ENCODE measurements at regions not wholly inside any gene's neighbourhood (a gene's known extent, or its start where the extent isn't known, plus 50 kb on each side); places are given as distances from the start of the nearest gene placed in this dataset.
"Not testable (repeated sequence)": the region's sequence is repeated elsewhere in the genome, so short reads cannot be mapped to it uniquely, and the experiment has no call there.

DNA sequence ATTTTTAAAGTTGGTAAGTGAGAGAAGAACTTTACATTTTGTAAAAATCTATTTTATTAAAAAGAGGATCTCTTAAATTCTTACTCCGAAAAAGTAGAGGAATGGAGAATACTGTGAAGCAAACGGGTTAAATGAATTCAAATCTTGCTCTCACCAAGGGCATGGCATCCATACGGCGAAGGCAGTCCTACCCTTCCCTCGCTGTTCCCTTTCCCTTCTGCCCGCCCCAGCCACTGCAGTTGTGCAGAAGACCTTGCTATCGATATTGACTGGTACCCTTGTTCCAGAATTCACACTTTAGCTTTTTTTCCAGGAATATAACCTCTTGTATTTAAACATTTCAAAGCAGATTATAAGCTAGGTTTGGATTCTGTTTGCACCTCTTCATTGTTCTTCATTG lies 239.5 kb downstream of the ZPLD1 start:
- FAIRE-seq (no peak), DNase-seq (ENCODE audit: insufficient read length, low spot score) (no peak)

DNA sequence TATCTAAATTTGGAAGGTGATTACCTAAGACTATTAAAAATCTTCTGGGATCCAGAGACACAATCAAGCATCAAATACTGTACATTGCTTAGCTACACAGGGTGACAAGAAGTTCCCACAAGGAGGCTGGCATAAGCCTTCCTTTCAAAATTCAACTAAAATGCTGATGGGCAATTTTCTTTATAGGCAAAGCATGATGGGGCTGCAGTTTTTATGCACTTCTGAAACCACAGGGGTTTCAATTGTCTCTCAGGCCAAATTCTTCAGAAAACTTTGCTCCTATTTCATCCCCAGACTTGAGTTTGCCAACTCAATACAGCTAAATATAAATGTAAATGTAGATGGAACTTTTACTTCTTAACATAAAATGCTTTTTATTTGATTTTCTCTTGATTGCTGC lies 241.6 kb downstream of the ZPLD1 start:
- DNase-seq (ENCODE audit: insufficient read length, low spot score) (no peak), FAIRE-seq (no peak)

DNA sequence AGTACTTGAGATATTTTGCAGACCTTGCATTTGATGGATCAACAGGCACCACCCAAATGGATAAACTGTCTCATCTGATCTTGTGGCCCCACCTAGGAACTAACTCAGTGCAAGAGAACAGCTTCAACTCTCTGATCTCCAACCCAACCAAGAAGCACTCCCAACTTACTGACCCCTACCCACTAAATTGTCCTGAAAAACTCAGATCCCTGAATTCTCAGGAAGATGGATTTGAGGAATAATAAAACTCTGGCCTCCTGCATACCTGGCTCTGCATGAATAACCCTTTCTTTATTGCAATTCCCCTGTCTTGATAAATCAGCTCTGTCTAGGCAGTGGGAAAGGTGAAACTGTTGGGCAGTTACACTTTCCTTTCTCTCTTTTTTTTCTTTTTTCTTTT lies 247.9 kb downstream of the ZPLD1 start:
- no peak for FAIRE-seq
- DNase-seq (ENCODE audit: insufficient read length, low spot score) = no peak

DNA sequence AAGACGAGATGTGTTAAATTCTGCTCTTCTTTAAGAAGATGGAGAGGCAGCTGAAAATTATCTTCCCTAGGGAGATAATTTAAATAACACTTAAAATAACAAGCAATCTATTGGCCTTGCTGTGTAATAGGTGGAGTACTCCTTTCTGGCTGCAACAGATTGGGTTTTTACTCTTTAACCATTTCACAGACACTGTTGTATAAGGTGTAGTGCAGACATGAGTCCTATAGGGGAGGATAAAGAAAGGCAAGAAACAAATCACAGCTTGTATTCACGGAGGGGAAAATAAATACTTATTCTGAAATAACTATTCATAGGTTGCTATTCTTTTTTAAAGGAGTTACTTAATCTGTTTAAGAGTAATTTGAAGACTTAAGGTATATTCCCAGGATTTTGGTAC lies 252.0 kb downstream of the ZPLD1 start:
- no peak for FAIRE-seq

DNA sequence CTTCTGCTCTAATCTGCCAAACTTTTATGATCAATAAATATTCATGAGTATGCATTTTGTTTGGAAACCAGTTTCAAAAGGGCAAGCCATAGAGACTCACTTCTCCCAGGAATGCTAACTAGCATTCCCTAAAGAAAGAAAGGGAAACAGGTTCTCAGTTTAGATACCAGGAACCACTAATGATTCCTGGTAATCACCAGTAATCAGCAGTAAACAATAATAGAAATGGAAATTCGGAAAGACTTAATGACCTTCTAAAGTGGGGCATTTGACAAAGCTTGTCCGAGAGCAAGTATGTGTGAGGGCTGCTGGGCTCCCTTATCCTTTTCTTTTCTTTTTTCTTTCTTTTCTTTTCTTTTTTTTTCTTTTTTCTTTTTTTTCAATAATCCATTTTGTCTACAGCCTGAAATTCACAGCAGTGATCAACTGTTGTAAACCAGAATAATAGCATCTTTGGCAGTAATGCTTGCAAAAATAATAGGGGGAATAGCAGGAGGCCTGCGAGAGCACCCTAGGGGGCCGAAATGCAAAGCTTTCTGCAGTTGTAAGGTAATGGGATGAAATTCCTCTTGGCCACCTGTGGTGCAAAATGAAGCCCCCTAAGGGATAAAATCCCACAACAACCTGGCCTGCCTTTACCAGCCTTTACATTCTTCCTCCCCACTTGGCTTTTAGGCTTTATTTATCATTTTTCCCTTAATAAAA lies 253.2 kb downstream of the ZPLD1 start:
- no peak for DNase-seq (ENCODE audit: insufficient read length, low spot score)
- FAIRE-seq = no peak

More for the DNA sequence above, 252.0 kb downstream of the ZPLD1 start:
- DNase-seq (ENCODE audit: insufficient read length, low spot score) = no peak

DNA sequence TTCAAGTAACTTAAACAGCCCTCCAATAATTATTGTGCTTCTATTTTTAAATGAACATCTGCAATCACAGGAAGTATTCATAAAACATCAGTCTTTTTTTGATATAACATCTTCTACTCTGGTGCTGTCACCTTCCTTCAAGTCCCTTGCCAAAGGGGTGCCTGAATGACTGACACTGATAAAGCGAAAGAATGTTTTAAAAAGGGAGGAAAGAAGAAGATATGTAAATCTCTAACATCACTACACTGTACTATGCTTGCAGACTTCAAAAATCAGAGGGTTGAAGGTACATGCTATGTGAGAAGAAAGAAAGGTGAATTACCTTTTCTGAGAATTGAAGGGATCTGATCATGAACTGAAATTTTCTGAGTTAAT lies 253.7 kb downstream of the ZPLD1 start:
- no peak for FAIRE-seq

DNA sequence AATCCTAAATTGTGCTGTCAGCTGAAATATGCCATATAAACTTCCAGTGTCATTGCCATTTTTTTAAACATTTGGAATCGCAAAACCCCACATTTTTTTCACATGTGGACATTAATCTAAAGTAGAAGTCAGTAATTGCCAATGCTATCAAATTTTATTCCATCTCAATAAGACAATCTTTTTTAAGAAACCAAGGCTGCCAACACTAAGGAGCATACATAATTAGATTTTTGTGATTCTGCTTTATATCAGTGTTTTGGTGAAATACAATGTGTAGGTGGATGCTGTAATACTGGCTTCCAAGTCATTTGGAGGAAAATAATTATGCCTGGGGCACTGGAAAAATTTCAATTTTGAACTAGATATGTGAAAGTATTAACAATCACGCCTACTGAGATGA lies 256.7 kb downstream of the ZPLD1 start:
- no peak for FAIRE-seq
- DNase-seq (ENCODE audit: insufficient read length, low spot score) = no peak

More for the DNA sequence above, 253.7 kb downstream of the ZPLD1 start:
- DNase-seq (ENCODE audit: insufficient read length, low spot score) = no peak

DNA sequence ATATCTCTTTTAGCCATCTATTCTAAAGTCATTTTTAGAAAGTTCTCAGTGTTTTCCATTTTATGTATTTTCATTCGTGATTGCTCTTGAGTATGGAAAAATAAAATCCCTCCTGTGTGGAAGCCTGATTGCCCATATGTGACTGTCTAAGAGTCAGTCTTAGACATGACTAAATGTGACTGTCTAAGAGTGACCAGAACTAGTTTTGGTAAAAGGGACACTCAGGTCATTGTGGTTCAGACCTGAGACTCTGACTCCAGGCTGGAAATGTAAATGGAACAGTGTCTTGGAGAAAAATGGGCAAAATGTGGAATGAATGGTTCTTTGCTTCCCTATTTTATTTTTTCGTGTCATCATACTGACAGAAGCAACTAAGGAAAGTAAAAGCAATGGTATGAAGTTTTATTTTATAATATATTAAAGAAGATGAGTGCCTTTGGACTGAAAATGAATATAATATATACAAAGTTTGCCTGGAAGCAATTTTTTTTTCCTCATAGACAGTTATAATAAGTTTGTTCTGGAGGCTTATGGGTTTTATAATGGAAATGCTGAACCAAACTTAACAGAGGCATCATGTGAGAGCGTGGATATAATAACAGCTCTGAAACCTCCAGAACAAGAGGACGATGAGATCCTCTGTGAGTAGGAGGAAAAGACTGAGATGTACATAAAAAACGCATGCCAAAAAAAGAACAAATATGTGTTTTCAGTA lies 264.4 kb downstream of the ZPLD1 start:
- FAIRE-seq = no peak

DNA sequence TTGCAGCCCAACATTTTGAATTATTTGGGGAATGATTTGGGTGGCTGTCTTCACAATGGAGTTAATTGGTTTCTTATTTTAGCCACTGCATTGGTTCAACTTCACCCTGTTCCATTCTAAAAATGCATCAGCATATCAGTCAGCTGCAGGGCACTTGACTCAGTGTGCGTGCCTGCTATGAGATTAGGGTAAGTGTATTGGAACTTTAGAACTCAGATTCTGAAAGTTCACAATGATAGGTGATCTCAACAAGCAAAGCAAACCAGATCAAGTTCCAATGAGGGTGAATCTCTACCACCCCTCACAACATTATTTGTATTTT lies 265.0 kb downstream of the ZPLD1 start:
- DNase-seq (ENCODE audit: insufficient read length, low spot score) = no peak
- no peak for FAIRE-seq

More for the DNA sequence above, 264.4 kb downstream of the ZPLD1 start:
- no peak for DNase-seq (ENCODE audit: insufficient read length, low spot score)

DNA sequence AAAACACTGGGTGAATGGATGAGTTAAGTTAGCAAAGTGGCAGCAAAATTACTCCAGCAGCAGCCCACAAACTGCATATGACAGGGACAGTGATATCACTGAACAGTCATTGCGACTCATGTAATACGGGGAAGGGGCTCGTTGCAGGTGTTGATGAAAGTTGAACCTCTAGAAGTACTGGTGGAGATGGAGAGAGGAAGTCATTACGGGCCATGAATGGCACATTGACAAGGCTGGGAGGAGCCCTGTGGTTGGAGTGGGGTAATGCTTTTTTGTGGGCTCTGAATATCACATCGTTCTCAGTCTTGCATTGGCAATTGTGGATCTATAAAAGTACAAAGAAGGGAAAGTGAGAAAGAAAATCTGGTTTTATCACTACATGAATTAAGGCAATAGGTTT lies 278.1 kb downstream of the ZPLD1 start:
- FAIRE-seq = no peak
- DNase-seq (ENCODE audit: insufficient read length, low spot score) = no peak

DNA sequence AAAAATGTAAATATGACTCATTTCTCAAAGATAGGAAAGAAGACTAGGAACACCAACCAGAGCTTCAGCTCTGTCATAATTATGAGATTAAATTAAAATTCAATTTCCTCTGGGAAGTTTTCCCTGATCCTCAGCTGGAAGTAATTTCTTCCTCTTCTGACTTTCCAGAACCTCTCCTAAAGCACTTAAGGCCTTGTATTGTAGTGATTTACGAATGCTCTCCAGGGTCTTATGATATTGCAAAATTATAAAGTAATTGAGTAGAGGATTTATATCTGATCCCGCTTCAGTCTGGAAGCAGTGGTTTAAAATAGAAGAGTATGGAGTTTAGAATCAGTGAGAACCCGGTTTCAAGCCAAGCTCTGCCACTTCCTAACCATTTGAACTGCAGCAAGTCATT lies 279.8 kb downstream of the ZPLD1 start:
- DNase-seq (ENCODE audit: insufficient read length, low spot score) (no peak), FAIRE-seq (no peak)

DNA sequence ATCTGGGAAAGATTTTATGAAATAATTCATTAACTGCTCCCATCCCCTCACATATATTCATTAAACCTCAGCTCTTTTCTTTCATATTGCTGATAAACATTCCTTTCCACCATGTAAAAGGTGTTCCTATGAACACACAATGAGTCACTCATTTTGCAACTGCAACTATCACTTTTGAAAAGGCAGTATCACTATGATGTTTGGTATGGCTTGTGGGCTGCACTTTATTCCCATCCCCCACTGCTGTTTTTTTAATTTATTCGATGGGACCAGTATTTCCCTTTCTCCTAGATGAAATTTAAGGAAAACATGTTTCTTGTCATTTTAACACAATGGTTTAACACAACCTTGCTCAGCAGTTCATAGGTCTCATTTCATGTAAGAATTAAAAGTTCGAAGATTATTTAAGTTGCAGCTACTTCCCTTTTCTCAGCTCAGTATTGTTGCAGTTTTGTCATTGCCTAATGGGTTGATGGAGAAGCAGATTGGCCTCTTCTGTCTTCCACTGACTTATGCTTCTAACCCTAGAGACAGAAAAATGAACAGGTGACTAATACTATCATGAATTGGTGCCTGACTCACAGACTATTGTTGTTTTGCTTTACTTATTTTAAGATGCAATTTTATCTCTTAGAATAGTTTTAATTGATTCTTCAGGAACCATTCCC lies 280.3 kb downstream of the ZPLD1 start:
- DNase-seq (ENCODE audit: insufficient read length, low spot score) (peak; percentile 3), FAIRE-seq (peak; percentile 86)

DNA sequence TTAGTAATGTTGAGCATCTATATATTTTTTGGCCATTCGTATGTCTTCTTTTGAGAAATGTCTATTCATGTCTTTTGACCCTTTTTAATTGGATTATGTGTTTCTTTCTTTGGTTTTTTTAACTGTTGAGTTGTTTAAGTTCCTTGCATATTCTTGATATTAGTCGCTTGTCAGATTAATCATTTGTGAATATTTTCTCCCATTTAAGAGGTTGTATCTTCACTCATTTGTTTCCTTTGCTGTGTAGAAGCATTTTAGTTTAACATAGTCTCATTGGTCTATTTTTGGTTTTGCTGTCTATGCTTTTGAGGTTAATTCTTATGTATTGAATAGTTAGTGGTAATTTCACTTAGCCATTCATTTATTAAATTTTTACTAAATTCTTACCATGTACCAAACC lies 283.8 kb downstream of the ZPLD1 start:
- DNase-seq (ENCODE audit: insufficient read length, low spot score) = no peak
- no peak for FAIRE-seq

DNA sequence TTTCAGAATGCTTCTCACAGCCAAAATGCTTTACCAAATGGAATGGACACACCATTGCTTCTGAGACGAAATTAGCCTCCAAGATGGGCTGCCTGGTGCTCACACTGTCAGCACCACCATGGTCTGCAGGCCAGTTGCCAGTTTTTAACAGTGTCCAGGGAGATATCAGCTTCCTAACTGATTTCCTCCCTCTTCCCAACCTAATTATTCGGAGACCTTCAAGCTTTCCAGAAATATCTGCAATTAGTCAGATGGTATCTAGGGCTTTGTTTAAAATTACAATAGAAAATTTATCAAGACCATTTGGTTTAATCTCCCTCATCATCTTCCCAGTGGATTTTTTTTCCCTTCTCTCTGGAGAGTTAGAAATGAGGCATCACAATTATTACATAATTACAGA lies 287.5 kb downstream of the ZPLD1 start:
- no peak for FAIRE-seq
- no peak for DNase-seq (ENCODE audit: insufficient read length, low spot score)

DNA sequence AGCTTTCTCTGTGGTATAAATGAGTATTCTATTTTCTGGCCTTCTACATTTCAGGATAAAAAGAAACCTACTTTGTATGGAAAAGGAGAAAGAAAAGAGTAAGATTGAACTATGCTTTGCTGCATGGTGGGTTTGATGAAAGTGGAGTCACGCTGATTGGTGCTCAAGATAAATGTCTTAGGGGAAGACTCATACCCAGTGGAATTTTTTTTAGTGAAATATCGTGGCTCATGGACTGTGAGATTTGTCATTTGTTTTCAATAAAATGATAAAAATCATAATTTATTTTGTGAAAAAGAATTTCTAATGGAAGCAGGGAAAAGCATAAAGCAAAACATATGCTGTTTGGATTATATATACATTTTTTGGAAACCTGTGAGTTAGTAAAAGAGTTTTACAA lies 292.5 kb downstream of the ZPLD1 start:
- no peak for DNase-seq (ENCODE audit: insufficient read length, low spot score)
- FAIRE-seq = no peak

DNA sequence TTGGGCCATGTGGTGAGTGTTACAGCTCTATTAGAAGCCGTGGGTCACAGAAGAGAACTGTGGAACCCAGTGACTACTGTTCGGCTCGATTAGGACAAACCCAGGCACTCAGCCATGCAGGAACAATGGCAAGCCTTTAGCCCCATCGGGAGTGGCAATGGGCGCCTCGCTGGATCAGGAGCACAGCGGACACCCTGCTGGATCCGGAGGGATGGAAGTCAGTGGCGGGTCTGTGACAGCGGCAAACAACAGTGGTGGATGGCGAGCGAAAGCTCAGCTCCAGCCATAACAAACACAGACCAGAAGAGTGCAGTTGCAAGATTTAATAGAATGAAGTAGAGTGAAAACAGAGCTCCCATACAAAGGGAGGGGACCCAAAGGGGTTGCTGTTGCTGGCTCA lies 297.8 kb downstream of the ZPLD1 start:
- not testable (repeated sequence) for FAIRE-seq; DNase-seq (ENCODE audit: insufficient read length, low spot score)

DNA sequence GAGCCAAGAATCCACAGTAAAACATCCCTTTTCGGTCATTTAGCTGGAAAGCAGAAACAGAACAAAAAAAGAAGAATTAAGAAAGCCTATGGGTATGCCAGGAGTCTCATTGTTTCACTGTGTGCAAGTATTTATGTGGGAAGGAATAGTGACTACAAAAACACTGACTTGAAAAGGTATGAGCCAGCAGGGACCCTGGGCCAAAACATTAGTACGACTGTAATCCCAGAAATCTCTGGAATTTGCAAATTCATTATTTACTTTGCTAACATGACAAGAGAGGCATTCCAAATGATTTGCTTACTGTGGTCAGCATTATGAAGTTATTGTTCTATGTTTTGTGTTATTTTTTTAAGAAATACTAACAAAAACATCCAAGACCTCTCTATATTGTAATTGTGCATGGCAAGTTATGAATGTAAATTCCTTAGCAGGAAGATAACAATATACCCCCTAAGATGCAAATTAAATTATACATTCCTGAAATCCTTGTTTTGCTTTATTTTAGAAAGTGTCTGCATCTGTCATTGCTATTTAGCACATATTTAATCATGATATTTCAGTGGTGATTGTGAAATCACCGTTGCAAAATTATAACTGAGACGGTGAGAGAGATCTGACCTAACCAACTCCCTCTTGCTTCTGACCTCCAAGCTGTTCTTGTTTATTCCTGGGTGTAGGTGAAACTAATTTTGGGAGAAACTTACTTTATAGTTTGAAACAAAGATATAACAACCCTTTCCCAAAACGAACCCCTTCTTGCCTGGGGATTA lies 299.2 kb downstream of the ZPLD1 start:
- DNase-seq (ENCODE audit: insufficient read length, low spot score) = no peak
- no peak for FAIRE-seq

DNA sequence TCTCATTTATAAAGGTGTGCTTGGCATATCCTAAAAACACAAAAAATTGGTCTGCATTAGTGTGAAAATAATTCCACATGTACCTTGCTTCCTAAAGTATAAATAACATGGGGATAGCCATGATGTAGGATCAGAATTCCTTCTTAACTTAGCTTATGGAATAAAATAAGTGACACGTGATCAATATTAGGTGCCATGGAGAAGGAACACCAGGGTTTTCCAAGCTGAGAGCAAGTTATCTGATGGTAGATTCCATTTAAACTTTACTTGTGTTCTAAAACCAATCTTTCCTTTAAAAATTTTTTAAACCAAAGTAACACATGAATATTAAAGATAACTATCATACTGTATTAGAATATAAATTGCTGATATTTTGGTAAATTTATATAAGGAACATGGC lies 300.5 kb downstream of the ZPLD1 start:
- DNase-seq (ENCODE audit: insufficient read length, low spot score) (no peak), FAIRE-seq (no peak)

DNA sequence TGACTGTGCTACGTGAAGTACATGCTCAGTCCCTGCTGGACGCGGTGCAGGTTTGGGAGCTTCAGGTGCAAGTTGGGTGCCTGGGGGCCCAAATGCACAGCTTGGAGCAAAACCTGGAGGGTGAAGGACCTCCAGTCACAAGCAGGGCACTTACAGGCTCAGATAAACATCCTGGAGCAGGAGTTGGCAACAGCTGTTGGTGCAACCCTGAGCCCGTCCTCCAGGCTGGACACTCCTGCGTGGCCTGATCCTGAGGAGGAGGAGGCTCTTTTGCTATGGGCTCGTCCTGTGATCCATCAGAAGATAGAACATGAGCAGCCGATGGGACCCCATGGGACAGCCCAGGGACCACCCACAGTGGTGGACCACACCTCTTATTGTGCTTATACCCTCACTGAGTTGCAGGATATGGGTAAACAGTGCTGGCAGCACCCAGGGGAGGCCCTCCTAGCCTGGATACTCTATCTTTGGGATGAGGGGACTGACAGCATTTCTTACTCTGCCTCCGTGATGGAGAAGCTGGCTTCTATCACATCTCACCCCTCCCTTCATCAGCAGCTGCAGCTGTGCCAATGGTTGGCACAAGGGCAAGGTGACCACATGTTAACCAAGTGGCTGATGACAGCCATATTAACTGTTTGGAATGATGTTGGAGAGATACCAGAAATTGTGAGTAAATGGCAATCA lies 301.6 kb downstream of the ZPLD1 start:
- DNase-seq (ENCODE audit: insufficient read length, low spot score) (no peak), FAIRE-seq (no peak)

DNA sequence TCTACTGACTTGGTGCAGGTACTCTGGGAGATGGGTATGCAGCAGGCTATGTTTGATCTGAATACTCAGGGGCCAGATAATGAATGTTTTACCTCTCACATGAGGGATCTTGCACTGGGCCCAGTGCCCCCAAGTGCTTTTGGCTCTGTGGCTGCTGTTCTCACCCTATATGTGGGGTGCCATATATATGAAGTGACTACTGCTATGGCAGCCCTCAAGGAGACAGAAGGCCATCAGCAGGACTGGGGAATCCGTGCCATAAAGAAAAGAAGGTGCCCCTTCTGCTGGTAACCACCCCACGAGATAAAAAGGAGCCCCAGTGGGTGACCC lies 302.1 kb downstream of the ZPLD1 start:
- FAIRE-seq = no peak

DNA sequence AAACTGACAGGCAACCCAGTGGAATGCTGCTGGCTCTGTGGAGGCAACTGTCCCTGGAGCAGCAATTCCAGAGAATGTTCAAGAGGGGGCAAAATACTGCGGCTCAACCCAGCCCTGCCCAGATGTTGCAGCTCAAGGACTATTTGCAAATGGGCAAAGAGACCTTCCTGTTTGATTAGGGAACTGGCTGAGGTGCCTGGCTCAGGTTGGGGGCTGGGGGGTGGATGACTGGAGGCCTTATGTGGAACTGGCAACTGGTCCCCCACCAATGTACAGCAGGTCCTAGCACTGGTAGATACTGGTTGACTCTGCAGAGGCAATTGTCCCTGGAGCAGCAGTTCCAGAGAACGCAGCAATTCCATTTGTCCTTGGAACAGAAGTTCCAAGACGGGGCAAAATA lies 302.5 kb downstream of the ZPLD1 start:
- no peak for DNase-seq (ENCODE audit: insufficient read length, low spot score)
- FAIRE-seq = no peak

More for the DNA sequence above, 302.1 kb downstream of the ZPLD1 start:
- DNase-seq (ENCODE audit: insufficient read length, low spot score) = no peak
